Glutamatergic neuron (in vitro differentiated cells): ENCODE measurements at regions not wholly inside any gene's neighbourhood (a gene's known extent, or its start where the extent isn't known, plus 50 kb on each side); places are given as distances from the start of the nearest gene placed in this dataset.

Source experiments
- DNase-seq: peaks from one replicate; pipeline ENCODE4 v3.0.0; 2022
- H3K27ac Mint-ChIP-seq: one replicate; pipeline ENCODE4 v1.8.0; 2020; ENCODE audit warnings: mild to moderate bottlenecking, mixed read lengths, inconsistent platforms; ENCODE audit not compliant: unreplicated experiment
- H3K27me3 Mint-ChIP-seq: one replicate; pipeline ENCODE4 v1.8.0; 2020; ENCODE audit warnings: mild to moderate bottlenecking, moderate library complexity, mixed read lengths, inconsistent platforms; ENCODE audit not compliant: unreplicated experiment
- H3K36me3 Mint-ChIP-seq: one replicate; pipeline ENCODE4 v1.8.0; 2020; ENCODE audit warnings: mild to moderate bottlenecking, mixed read lengths, inconsistent platforms; ENCODE audit not compliant: unreplicated experiment
- H3K4me1 Mint-ChIP-seq: one replicate; pipeline ENCODE4 v1.8.0; 2020; ENCODE audit warnings: mild to moderate bottlenecking, low read depth, mixed read lengths, inconsistent platforms; ENCODE audit not compliant: unreplicated experiment
- H3K4me3 Mint-ChIP-seq: one replicate; pipeline ENCODE4 v1.8.0; 2020; ENCODE audit warnings: mild to moderate bottlenecking, mixed read lengths, inconsistent platforms; ENCODE audit not compliant: unreplicated experiment
- H3K9me3 Mint-ChIP-seq: one replicate; pipeline ENCODE4 v1.8.0; 2020; ENCODE audit warnings: mild to moderate bottlenecking, moderate library complexity, mixed read lengths, inconsistent platforms; ENCODE audit not compliant: unreplicated experiment
- CTCF ChIP-seq: fragments of 200-600 bp; sonication (generic); IDR thresholded peaks from one replicate; pipeline ENCODE4 v1.5.0; 2021; ENCODE audit not compliant: partially characterized antibody, unreplicated experiment

- Mint-ChIP-seq H3K9me3 (peaks cover 3% of the 10 kb centered on the region), H3K36me3 (peaks cover 6% of the 10 kb centered on the region), H3K27ac (no peak overlapping the region), H3K4me1 (peaks cover 4% of the 10 kb centered on the region), H3K4me3 (no peak overlapping the region), H3K27me3 (peaks cover 3% of the 10 kb centered on the region)
- DNase-seq, result no peak
- TF ChIP-seq CTCF, result no peak
Measured at GRCh38 chr5:166302166-166302565, 1989.3 kb upstream of the WWC1 start.

- H3K36me3 Mint-ChIP-seq, result no peaks in the 10 kb centered on the region
- no peak for TF ChIP-seq CTCF
- peaks cover 22% of the 10 kb centered on the region for H3K4me1 Mint-ChIP-seq
- no peak overlapping the region for H3K27ac Mint-ChIP-seq
- H3K4me3 Mint-ChIP-seq, result no peak overlapping the region
- no peaks in the 10 kb centered on the region for H3K9me3 Mint-ChIP-seq
- H3K27me3 Mint-ChIP-seq, result no peaks in the 10 kb centered on the region
- DNase-seq, result no peak
Measured at GRCh38 chr5:166317425-166317824, 1974.0 kb upstream of the WWC1 start.

GRCh38 chr5:166320920-166321480 is 1970.4 kb upstream of the WWC1 start:
- Mint-ChIP-seq H3K36me3 (no peaks in the 10 kb centered on the region), H3K27ac (peak overlapping the region; percentile 63), H3K4me1 (peaks cover 29% of the 10 kb centered on the region), H3K27me3 (peaks cover 2% of the 10 kb centered on the region), H3K4me3 (no peak overlapping the region), H3K9me3 (no peaks in the 10 kb centered on the region)
- no peak for TF ChIP-seq CTCF
- DNase-seq, result no peak

GRCh38 chr5:166324372-166324771 is 1967.1 kb upstream of the WWC1 start:
- DNase-seq, result no peak
- Mint-ChIP-seq H3K4me3 (no peak overlapping the region), H3K4me1 (peaks cover 25% of the 10 kb centered on the region), H3K9me3 (no peaks in the 10 kb centered on the region), H3K27me3 (peaks cover 2% of the 10 kb centered on the region), H3K27ac (no peak overlapping the region), H3K36me3 (no peaks in the 10 kb centered on the region)
- no peak for TF ChIP-seq CTCF

GRCh38 chr5:166329149-166329800 is 1962.2 kb upstream of the WWC1 start:
- TF ChIP-seq CTCF, result no peak
- H3K27ac Mint-ChIP-seq, result no peak overlapping the region
- DNase-seq, result no peak
- peaks cover 8% of the 10 kb centered on the region for H3K4me1 Mint-ChIP-seq
- no peaks in the 10 kb centered on the region for H3K27me3 Mint-ChIP-seq
- H3K36me3 Mint-ChIP-seq, result no peaks in the 10 kb centered on the region
- no peak overlapping the region for H3K4me3 Mint-ChIP-seq
- no peaks in the 10 kb centered on the region for H3K9me3 Mint-ChIP-seq
